MM.1S (cell line): ENCODE measurements at regions not wholly inside any gene's neighbourhood (a gene's known extent, or its start where the extent isn't known, plus 50 kb on each side); places are given as distances from the start of the nearest gene placed in this dataset.

Experiments used
- EZH2 ChIP-seq: fragments of 300-600 bp; sonication (generic); optimal IDR thresholded peaks from 2 replicates; pipeline ENCODE3; 2017; ENCODE audit warnings: low read depth, mild to moderate bottlenecking, antibody characterized with exemption, low read length, mixed read lengths
- EZH2phosphoT487 ChIP-seq: fragments of 300-600 bp; sonication (generic); IDR thresholded peaks from 2 replicates; pipeline ENCODE4 v1.6.1; 2018; ENCODE audit warnings: antibody characterized with exemption, low read length
- TF ChIP-seq, protein P1 (sequence below): fragments of 300-600 bp; sonication (generic); IDR thresholded peaks from 2 replicates; pipeline ENCODE4 v1.5.1; 2016; ENCODE audit warnings: antibody characterized with exemption, low read length, mixed read lengths

DNA sequence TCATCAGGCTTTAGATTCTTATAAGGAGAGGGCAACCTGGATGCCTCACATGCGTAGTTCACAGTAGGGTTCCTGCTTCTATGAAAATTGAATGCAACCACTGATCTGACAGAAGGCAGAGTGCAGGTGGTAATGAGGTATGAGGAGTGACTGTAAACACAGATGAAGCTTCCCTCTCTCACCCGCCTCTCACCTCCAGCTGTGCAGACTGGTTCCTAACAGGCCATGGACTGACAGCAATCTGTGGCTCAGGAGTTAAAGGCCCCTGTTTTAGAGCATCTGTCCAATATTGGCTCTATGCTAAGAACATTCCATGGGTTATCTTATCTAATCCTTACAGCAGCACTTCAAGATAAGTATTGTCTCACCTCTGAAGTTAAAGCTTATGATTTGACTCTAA, 213.5 kb upstream of the NRP1 start:
- TF ChIP-seq, protein P1, sequence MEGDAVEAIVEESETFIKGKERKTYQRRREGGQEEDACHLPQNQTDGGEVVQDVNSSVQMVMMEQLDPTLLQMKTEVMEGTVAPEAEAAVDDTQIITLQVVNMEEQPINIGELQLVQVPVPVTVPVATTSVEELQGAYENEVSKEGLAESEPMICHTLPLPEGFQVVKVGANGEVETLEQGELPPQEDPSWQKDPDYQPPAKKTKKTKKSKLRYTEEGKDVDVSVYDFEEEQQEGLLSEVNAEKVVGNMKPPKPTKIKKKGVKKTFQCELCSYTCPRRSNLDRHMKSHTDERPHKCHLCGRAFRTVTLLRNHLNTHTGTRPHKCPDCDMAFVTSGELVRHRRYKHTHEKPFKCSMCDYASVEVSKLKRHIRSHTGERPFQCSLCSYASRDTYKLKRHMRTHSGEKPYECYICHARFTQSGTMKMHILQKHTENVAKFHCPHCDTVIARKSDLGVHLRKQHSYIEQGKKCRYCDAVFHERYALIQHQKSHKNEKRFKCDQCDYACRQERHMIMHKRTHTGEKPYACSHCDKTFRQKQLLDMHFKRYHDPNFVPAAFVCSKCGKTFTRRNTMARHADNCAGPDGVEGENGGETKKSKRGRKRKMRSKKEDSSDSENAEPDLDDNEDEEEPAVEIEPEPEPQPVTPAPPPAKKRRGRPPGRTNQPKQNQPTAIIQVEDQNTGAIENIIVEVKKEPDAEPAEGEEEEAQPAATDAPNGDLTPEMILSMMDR: no peak
- TF ChIP-seq EZH2 (no peak), EZH2phosphoT487 (no peak)
